ENCODE measurements at regions not wholly inside any gene's neighbourhood (a gene's known extent, or its start where the extent isn't known, plus 50 kb on each side); places are given as distances from the start of the nearest gene placed in this dataset.
A peak's percentile ranks its signal among the peaks of the same experiment; 100 is the strongest.
"Not testable (repeated sequence)": the region's sequence is repeated elsewhere in the genome, so short reads cannot be mapped to it uniquely, and the experiment has no call there.

DNA sequence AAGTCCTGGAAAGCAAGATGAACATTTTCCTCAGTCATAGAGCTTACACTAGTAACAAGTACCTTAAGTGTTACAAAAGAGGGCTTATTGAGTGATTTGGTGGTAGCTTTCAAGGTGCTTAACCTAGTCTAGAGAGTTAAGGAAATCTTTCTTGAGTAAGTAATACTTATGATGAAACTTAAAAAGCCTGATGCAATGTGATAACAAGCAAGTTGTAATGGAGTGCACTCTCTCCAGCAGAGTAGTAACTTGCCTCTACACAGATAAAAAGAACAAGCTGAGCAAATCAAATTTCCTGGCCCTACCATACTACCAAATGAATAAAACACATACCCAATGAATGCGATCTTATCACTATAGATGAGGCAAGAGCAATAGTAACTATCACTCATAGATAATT lies 639.9 kb upstream of the FBXO33 start:
- no peak for DNase-seq

DNA sequence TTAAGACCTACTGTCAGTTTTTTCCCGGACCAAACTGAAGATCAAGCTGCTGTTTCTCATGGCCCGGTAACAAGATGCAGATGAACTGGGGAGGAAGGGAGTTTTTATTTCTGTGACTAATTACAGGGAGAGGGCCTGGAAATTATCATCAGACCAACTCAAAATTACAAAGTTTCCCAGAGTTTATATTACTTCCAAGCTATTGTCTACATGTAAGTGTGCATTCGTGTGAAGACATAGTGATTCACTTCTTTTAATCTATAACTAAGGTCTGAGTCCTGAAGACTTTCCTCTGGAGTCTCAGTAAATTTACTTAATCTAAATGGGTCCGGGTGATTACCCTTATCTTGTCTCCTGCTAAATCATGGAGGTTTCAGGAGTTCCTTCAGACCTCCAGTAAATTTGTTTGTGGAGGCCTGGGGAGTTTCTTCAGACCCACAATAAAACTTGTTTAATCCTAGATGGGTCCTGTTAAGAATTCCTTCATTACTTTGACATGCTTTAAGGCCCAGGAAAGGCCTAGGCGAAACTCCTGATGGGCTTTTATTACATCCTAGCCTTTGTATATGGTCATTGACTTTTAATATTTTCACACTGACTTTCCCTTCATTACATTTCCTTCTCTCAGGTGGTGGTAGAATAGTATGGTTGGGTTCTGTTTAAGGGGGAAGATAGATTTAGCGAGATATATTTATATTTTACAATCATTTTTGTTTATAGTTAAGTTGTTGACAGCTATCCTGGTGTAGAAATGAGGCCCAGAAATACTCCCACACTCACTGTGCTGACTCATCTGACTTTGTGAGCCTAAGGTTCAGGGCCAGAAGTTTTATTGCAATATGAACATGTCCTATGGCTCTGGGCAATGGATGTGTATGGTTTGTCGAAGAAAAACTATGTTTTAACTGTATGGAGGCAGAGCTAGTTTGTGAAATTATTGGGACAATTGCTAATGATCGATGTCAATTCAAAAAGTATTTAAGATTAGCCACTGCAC lies 627.0 kb upstream of the FBXO33 start:
- no peak for DNase-seq

DNA sequence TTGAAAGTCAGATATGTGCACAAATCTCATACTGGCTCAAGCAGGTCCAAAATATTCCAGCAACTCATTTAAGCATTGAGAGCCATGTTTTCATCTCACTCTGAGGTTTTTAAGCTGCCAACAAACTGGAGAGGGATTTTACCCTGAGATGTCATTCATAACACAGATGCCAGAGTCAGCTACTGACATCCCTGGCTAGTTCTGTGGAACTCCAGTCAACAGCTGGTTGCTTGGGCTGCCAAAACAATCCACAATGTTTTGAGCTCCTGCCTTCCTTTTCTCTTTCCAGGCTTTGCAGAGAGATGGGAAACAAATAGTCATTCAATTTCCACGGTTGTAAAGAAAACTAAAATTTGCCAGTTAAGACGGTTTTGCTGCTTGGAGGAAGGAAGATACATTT lies 621.2 kb upstream of the FBXO33 start:
- no peak for DNase-seq

DNA sequence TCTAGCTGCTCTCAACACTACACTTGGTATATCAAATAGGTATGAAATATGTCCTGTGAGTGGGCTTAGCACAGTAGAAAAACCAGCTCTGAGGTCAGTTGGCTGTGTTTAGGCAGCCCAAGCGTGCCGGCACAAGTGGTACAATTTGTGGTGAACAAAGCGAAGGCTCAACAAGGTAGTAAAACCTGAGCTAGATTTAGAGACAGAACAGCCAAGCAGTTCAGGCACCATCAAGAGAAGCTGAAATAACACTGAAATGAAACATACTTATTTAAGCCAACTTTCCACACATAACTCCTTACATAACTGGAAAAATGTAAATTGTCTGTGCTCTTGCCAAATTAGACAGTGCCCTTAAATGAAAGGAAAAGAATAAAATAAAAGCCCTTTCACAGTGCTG lies 596.8 kb upstream of the FBXO33 start:
- DNase-seq = no peak

DNA sequence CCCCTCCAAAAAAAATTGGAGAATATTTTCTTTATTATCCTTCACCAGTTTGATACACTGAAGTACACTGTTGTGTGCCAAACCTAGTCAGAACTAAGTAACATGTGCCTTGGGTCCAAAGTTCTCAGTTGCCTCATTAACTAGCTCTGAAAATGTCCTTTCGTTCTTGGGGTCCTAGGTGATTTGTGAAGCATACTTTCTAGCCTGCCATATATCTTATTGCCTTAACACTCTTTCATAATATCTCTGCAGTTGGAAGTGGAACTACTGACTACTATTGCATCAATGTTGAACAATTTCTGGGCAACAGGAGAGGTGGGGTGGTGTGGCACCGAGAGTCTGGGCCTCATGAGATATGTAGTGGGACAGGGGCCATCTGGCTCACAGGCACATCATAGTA lies 592.9 kb upstream of the FBXO33 start:
- DNase-seq = no peak

DNA sequence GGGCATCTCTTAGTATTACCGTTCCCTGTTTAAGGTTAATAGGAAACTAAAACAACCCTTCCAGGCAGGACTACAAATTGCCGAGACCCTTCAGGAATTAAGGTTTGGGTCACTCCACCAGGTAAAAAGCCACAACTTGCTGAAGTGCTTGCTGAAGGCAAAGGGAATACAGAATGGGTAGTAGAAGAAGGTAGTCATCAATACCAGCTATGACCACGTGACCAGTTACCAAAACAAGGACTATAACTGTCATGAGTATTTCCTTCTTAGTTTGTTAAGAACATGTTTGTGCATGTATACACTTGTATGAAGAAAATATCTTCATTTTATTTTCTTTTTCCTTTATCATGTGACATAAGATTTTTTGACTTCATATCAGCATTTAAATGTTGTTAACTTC lies 578.7 kb upstream of the FBXO33 start:
- no peak for DNase-seq

DNA sequence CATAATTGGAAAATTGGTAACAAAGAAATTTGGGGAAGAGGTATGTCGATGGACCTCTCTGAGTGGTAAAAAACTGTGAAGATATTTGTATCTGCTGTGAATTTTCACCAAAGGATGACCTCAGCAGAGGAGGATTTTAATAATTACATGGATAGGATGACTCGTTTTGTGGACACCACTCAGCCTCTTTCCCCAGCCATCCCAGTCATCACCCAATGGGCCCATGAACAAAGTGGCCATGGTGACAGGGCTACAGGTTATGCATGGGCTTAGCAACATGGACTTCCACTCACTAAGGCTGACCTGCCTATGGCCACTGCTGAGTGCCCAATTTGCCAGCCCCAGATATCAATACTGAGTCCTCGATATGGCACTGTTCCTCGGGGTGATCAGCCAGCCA lies 577.5 kb upstream of the FBXO33 start:
- DNase-seq = no peak

DNA sequence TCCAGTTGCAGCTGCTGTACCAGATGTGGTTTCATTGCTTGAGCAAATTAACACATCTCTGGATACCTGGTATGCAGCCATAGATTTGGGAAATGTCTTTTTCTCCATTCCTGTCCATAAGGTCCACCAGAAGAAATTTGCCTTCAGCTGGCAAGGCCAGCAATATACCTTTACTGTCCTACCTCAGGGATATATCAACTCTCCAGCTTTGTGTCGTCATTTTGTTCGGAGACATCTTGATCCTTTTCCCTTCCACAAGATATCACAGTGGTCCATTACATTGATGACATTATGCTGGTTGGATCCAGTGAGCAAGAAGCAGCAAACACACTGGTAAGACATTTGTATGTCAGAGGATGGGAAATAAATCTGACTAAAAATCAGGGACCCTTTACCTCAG lies 576.1 kb upstream of the FBXO33 start:
- not testable (repeated sequence) for DNase-seq

DNA sequence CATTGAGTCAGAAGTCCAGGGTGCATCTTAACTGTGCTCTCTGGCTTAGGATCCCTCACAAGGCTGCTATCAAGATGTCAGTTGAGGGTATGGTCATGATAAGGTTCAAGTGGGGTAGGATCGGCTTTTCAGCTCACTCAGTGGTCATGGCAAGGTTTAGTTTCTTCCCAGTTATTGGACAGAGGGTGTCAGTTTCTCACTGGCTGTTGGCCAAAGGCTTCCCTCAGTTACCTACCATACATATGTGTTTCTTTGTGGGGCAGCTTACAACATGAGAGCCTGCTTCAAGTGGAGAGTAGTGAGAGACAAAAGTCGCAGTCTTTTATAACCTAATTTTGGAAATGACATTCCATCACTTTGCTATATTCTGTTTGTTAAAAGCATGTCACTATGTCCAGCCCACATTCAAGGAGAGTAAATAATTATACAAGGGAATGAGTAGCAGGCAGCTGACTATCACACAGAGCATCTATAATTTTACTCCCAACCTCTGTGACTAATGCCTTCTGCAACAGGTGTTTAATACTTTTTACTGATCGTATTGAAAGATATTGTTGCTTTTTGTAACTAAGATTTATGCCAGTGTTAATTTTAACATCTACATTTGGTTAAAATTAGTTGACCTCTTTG lies 572.8 kb upstream of the FBXO33 start:
- DNase-seq = no peak

DNA sequence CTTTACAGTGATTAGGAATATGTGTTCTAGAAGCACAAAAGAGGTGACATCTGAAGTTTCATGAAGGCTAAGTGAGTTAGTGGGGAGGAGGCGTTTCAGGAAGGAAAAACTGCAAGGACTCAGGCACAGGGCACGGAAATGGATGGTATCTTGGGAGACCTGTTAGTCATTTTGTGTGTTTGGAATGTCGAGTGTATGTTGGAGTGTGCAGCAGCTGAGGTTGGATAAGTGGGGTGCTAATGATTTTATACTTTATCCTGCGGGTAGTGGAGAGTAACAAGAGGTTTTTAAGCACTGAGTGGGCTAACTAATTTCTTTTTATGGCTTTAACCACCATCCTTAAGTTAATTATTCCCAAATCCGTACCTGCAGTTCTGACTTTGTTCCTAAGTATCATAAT lies 571.5 kb upstream of the FBXO33 start:
- DNase-seq = no peak

DNA sequence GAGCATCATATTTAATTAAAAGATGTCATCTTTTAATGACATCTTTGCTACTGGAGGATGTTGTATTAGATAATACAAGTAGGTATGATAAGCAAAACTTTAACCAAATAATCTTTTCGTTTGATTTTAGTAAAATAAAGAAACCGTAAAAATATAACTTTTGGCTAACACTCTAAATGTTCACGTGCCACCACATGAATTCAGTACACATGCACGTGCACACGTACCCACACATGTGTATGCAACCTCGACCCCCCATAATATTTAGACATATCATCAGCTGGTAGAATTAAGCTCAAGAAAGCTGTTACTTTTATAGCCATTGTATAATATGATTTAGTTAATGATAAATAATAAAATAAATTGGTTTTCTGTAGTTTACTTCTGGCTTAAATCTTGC lies 566.6 kb upstream of the FBXO33 start:
- DNase-seq = no peak

DNA sequence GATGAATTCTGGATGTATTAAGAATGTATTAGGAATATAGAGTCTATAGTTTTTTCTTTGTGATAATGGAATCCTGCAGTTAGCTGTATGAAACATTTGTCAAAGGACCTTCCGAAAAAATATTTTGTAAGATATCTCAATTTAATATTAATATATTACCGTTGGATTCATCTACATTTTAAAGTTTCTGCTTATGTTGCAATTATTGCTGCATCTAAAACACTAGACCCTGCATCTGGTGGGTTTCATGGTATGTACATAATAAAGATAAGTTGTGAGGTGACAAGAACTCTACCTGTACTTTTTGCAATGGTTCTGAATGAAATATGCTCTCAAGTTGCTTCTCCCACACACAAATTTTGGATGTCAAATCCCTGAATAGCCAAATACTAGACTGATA lies 565.9 kb upstream of the FBXO33 start:
- DNase-seq = no peak

DNA sequence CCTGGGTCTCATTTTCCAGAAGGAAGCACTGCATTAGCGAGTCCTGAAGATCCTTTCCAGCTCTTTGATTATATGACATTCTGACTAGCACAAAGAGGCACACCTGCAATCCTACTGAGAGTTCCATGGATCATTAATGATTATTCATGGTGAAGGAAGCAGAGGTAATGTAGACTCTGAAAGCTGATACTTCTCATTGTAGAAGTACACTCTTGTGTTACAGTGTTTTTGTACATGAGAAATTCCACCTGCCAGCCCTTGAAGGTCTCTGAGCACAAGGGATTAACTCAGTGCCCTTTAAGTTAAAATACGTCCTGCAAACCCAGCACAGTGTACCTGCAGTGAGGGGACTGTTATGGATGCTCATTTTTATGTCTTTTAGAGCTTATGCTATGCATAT lies 558.8 kb upstream of the FBXO33 start:
- DNase-seq = no peak

DNA sequence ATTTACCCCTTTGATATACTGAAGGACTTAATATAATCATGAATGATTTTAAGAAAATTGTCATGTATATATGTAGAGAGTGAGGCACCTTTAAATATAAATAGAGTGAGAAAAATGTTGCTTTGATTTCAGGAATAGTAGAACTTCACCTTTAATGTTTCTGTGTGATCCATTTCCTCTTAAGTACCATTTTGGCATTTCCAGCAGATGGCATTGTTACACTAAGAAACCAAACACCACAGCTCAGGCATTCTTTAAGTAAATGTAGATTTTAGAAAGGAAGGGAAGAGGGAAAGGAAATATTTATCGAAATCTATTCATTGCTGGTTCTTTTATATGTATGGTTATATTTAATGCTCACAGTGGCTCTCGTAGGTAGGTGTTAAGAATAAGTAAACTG lies 556.7 kb upstream of the FBXO33 start:
- peak in 1 of 2 donors; percentile 1 for DNase-seq

DNA sequence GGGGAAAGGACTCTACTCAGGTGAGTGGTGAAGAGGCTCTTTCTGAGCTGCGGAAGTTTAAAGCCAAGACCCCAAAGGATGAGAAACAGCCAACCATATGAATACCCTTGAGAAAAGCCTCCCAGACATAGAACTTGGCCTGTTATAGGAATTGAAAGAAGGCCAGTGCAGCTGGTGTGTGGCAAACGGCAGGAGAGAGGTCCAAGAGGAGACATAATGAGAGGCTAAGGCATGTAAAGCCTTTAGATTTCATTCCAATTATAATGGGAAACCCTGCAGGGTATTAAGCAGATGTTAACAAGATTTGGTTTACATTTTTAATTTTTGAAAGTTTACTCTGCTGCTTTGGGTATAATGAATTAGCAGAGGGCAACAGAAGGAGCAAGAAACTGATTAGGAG lies 552.1 kb upstream of the FBXO33 start:
- DNase-seq = no peak

DNA sequence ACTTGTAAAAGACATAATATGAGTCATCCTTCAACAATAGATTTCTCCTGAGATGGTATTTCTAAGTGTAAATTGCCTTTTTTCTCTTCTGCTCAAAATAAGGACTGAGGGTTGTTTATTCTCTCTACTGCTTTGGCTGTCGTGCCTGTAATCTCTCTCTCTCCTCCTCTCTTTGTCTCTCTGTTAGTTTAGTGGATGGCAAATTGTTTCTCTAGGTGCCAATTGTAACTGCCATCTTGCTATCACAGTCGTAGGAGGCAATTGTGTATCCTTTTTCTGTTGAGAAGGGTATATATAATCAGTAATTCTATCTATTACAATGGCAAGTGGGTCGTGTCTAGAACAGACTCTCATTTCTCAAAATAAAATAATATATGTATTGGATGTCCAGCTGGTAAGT lies 545.0 kb upstream of the FBXO33 start:
- DNase-seq = no peak

DNA sequence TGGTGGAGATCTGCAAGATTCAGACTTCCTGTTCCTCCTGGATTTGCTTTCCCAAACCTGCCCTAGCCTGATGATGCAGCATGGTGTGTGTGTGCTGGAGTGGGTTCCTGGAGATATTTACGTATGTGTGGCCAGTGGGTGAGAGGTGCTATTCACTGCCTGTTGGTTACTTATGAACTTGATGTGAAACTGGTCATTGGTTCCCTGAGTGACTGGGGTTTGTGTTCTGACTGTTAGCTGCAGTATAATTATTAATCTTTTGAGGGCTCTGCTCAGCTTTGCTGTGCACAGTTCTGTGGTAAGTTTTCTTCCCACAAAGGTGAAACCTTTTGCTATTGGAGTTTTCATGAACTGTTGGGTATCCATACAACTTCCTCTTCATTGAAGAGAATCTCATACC lies 541.8 kb upstream of the FBXO33 start:
- DNase-seq = no peak

DNA sequence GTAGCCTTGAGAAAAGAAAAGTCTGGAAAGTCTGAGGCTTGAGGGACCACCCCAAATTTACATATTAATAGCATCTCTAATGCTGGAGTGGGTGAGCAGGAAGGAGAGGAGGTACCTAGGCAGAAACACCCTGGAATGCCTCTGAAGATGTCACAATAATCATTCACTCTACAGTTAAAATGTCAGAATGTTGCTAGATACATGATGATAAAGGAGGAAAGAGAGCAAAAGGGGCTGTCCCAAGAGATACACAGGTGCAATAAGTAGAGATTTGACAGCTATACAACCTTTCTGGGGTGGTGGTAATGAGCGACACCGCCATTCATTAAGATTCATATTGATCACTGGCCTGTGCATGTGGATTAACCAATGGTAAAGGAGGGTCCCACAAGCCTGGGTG lies 540.5 kb upstream of the FBXO33 start:
- DNase-seq = no peak

DNA sequence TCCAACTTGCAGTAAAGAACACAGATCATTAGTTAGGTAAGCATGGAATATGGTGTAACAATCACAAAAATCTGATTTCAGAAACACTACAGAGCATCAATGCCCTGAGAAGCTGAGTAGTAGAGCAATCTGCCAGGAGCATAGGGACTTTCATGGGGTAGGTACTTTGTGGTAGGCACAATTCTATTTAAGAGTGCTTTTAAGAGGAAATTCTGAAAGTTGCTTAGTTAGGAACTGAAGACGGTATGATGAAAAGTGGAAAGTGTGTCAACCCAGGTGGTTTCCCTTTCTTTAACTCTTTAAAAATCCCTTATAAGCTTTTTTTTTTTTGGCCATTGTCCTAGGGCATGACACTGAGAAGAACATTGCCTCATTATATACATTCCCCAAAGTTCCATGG lies 535.7 kb upstream of the FBXO33 start:
- DNase-seq = no peak

DNA sequence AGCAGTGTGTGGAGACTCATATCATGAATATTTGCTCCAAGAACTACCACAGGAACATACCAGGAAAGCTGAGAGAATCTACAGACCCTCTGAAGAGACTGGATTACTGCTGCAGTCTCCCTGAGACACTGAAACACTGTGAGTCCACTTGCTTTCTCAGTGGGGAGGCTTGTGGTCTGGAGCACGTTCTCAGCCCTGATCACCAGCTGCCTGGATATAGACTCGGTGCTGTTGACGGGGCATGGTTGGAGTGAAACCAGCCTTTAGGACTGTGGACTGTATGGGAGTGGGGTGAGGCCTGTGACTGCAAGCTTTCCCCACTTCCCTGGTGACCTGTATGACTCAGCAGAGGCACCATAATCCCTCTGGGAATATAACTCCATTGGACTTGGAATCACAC lies 525.8 kb upstream of the FBXO33 start:
- DNase-seq = no peak

DNA sequence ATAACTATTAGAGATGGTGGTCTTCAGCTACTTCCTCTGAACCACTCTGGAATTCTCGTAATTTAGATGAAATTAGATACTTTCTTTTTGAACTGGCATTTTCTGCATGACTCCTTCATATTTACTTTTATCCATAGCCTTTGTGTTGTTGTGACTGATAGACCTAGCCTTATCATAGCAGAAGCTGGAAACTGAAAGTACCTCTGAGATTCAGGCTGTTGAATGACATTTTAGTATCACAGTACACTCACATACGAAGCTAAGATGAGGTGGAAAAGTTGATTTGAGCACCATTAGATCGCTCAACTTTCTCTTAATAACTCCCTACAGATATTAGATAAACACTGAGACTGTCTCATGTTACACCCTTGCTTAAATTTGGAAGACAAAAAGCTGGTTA lies 525.1 kb upstream of the FBXO33 start:
- DNase-seq = no peak

DNA sequence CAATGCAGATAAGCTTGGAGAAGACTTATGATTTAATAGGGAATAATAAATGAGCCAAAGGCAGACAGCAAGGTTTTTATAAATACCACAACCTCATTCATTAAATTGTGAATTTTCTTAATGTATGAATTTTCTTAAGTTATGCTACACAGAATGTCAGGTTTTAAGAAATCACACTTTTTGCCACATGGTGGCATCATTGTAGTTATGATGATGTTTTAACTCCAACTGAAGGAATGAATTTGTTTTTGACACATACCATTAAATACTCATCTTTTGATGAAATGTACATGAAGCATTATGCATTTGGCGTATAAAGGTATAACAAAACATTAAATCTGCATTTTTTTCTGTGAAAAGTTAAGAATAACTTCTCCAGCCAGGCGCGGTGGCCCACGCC lies 524.1 kb upstream of the FBXO33 start:
- no peak for DNase-seq

DNA sequence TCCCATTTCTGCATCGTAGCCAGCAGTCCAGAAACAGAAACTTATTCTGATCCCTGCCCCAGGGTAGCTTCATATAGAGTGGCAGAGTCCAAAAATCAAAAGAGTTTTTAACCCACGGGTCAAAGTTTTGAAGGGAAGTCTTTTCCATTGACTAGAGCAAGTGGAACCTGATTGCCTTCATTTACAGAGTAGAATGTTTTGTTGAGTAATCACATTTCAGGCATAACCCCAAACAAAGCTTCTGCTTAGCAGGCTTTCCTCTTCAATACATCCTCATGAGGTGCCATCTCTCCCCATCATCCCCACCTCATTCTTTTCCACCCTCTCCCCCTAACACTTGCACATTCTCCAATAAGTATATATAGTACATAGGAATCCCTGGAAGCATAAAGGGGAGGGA lies 516.0 kb upstream of the FBXO33 start:
- no peak for DNase-seq

DNA sequence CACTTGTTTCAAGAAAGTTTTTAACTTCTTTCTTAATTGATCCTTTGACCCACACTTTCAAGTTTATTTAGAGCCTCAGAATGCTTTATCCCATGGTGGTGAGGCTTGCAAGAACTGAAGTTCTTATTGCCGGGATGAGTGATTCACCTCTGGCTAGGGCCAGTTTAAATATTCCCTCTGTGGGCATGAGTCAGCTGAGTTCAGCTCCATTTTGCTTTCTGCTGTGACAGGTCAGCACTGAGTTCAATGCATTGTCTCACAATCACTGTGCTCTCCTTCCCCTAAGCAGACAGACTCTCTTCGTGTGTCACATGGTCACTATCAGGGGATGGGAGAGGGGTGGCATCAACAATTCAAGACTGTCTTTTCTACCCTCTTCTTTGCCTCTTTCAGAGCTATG lies 514.6 kb upstream of the FBXO33 start:
- DNase-seq = no peak

DNA sequence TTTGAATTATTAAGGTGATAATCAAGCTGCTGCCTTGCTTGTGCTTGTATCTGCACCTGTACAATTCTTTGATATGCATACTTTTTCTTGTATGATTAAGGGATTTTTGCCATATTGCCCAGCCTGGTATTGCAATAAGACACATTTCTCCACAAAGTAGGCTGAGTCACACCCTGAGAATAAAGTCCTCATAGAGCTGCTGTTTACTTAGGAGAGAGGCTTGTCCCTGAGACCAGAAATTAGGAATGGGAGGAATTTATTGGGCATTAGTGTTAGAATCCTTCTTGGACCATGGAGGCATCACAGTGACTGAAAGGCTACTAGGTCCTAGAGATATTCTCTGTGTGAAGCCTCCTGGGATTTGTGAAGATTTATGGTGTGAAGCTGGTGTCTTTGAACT lies 506.8 kb upstream of the FBXO33 start:
- no peak for DNase-seq

Data from inflammatory macrophage treated with lipopolysaccharide for 1 hour (primary cell).